Left lung (tissue), 4 donors: ENCODE measurements at regions not wholly inside any gene's neighbourhood (a gene's known extent, or its start where the extent isn't known, plus 50 kb on each side); places are given as distances from the start of the nearest gene placed in this dataset.
"Not testable (repeated sequence)": the region's sequence is repeated elsewhere in the genome, so short reads cannot be mapped to it uniquely, and the experiment has no call there.

Experiments
- ATAC-seq: fragments of 200-7000 bp; cut with Tn5 transposase; one replicate; pipeline ENCODE4 v1.9.1; 2020; ENCODE audit warnings: moderate library complexity
- DNase-seq, 4 donors: peaks; one replicate each; pipeline ENCODE4 v3.0.0-alpha.2; 2013 to 2020
- H3K27ac ChIP-seq, 2 donors: fragments of 200-600 bp; sonication (generic) in 1 of 2; one replicate each; pipeline versions ENCODE4 v1.5.0 to v1.8.0; 2020 to 2021
- H3K27me3 ChIP-seq, 2 donors: fragments of 200-600 bp; sonication (generic) in 1 of 2; one replicate each; pipeline versions ENCODE4 v1.5.0 to v1.8.0; 2020 to 2021
- H3K36me3 ChIP-seq, 2 donors: fragments of 200-600 bp; sonication (generic) in 1 of 2; one replicate each; pipeline versions ENCODE4 v1.5.0 to v1.8.0; 2020 to 2021
- H3K4me1 ChIP-seq, 2 donors: fragments of 200-600 bp; one replicate each; pipeline ENCODE4 v1.8.0; 2021
- H3K4me3 ChIP-seq, 2 donors: fragments of 200-600 bp; sonication (generic) in 1 of 2; one replicate each; pipeline versions ENCODE4 v1.5.0 to v1.8.0; 2020 to 2021; ENCODE audit warnings: mild to moderate bottlenecking in 1 of 2
- H3K9me3 ChIP-seq, 2 donors: fragments of 200-600 bp; sonication (generic) in 1 of 2; one replicate each; pipeline versions ENCODE4 v1.5.0 to v1.8.0; 2020 to 2021
- CTCF ChIP-seq, 2 donors: fragments of 200-600 bp; sonication (generic) in 1 of 2; IDR thresholded peaks; one replicate each; pipeline versions ENCODE4 v1.5.0 to v1.8.0; 2021; ENCODE audit warnings: antibody characterized with exemption in 2 of 2
- intact Hi-C, 2 donors: fragments of 100-400 bp; cut with DNase I; formaldehyde crosslinking; loops; one replicate each; pipeline versions ENCODE4 v1.11.2 to v1.14.2; 2022
- donor health status: DM: no; HTN: yes; CAD: no.
- donor health status: DM: no; HTN: no; CAD: no.

DNA sequence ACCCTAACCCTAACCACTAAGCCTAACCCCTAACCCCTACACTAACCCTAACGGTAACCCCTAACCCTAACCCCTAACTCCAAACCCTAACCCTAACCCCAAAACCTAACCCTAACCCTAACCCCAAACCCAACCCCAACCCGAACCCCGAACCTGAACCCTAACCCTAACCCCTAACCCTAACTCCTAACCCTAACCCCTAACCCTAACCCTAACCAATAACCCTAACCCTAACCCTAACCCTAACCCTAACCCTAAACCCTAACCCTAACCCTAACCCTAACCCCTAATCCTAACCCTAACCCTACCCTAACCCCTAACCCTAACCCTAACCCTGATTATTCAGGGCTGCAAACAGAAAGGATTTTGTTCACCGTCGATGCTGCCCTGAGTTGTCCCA lies 144.6 kb upstream of the DUSP22 start:
- H3K27ac ChIP-seq, DNase-seq, intact Hi-C loops: not testable (repeated sequence)

DNA sequence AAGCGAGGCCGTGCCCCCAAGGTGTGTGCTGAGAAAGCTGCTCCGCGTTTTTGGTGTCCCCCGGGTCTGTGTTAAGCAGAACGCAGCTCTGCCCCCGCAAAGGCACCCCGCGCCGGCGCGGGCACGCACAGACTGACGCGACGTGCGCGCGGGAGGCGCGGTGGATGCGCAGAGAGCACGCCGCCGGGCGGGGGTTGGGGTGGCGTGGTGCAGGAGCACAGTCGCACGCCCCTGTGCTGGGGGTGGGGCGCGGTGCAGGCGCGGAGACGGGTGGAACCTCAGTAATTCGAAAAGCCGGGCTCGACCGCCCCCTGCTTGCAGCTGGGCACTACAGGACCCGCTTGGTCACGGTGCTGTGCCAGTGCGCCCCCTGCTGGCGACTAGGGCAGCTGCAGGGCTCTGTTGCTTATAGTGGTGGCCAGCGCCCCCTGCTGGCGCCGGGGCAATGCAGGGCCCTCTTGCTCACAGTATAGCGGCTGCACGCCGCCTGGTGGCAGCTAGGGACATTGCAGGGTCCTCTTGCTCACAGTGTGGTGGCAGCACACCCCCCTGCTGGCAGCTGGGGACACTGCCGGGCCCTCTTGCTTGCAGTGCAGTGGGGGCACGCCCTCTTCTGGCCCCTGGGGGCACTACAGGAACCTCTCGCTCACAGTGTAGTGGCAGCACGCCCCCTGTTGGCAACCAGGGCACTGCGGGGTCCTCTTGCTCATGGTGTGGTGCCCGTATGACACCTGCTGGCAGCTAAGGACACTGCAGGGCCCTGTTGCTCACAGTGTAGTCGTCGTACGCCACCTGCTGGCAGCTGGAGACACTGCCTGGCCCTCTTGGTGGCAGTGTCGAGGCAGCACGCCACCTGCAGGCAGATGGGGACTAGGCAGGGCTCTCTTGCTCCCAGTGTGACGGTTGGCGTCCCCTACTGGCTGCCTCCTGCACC lies 144.0 kb upstream of the DUSP22 start:
- DNase-seq: peak in 2 of 4 donors; percentile 40 to 77

More for the DNA sequence above, 144.6 kb upstream of the DUSP22 start:
- not testable (repeated sequence) for H3K36me3 ChIP-seq, H3K9me3 ChIP-seq, H3K4me3 ChIP-seq, H3K4me1 ChIP-seq, H3K27me3 ChIP-seq, ATAC-seq

GRCh38 chr6:150147-150546 lies 142.1 kb upstream of the DUSP22 start:
- DNase-seq, ATAC-seq, intact Hi-C loops, H3K4me1 ChIP-seq, H3K27ac ChIP-seq, H3K36me3 ChIP-seq, H3K9me3 ChIP-seq, H3K4me3 ChIP-seq: not testable (repeated sequence)
- H3K27me3 ChIP-seq: peaks cover 0 to 18% of the 10 kb centered on the region in 2 donors

More for the DNA sequence above, 144.0 kb upstream of the DUSP22 start:
- intact Hi-C loops, H3K27me3 ChIP-seq, H3K36me3 ChIP-seq, H3K27ac ChIP-seq, H3K4me3 ChIP-seq, H3K4me1 ChIP-seq, H3K9me3 ChIP-seq: not testable (repeated sequence)
- peak in 1 of 2 donors; percentile 44 for TF ChIP-seq CTCF (IDR thresholded peaks at IDR 0.05)
- peak; percentile 65 for ATAC-seq

DNA sequence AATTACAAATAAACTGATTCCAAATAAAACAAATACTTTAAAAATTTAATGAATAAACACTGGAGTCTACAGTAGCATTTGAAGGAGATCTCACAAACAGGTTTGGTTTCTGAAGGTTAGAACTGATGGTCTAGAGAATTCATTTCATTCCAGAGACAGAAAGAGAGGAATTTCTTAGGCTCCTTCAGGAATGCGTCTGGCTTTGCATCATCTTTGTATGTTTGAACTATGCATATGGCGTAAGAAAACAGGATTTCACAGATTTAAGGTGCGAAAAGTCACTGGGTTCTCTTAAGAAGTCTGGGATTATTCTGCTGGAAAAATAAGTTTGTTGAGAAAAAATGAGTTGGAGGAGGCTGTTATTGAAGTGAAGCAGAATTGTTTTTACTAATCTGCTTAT lies 139.9 kb upstream of the DUSP22 start:
- H3K4me3 ChIP-seq, H3K9me3 ChIP-seq, H3K27ac ChIP-seq, H3K36me3 ChIP-seq, intact Hi-C loops, DNase-seq, ATAC-seq, H3K4me1 ChIP-seq: not testable (repeated sequence)
- H3K27me3 ChIP-seq: peaks cover 0 to 33% of the 10 kb centered on the region in 2 donors

DNA sequence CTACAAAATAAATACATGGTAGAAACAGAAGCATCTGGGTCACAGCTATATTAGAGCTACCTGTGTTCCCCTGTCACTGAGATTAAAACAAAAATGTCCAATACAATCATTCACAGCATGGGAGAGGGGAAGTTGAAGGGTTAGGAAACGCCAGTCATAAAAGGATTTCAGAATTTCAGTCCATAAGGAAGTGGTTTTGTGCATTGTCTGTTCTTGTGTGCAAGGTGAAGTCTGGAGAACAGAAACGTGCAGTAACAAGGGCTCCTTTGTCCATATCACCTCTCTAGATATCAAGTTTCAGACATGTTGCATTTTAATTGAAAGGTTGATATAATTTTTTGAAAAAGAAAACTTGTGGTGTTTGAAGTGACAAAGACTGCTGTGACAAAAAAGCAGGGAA lies 139.3 kb upstream of the DUSP22 start:
- peaks cover 0 to 37% of the 10 kb centered on the region in 2 donors for H3K27me3 ChIP-seq
- H3K36me3 ChIP-seq, DNase-seq, H3K9me3 ChIP-seq, H3K4me3 ChIP-seq, ATAC-seq, H3K4me1 ChIP-seq, H3K27ac ChIP-seq, intact Hi-C loops: not testable (repeated sequence)

DNA sequence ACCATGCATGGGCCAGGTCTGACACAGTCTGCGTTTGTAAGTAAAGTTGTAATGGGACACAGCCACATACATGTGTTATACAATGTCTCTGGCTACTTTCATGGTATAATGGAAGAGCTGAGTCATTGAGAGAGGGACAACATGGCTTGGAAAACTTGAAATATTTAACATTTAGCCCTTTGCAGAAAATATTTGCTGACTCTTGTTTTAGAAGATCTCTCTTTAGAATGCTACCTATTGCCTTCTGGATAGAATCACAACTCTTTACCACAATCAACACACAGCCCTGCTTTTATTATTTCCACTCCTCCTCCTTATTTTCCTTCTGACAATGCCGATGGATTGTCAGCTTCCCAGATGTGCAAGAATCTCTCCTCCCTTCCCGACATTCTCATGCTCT lies 138.4 kb upstream of the DUSP22 start:
- intact Hi-C loops, DNase-seq, H3K4me1 ChIP-seq, H3K9me3 ChIP-seq, ATAC-seq, H3K27ac ChIP-seq, H3K4me3 ChIP-seq, H3K36me3 ChIP-seq: not testable (repeated sequence)
- peaks cover 0 to 44% of the 10 kb centered on the region in 2 donors for H3K27me3 ChIP-seq

GRCh38 chr6:154321-155092 lies 137.8 kb upstream of the DUSP22 start:
- intact Hi-C loops, H3K27ac ChIP-seq, H3K4me1 ChIP-seq, ATAC-seq, H3K9me3 ChIP-seq, H3K4me3 ChIP-seq, H3K36me3 ChIP-seq, DNase-seq: not testable (repeated sequence)
- H3K27me3 ChIP-seq: peaks cover 0 to 44% of the 10 kb centered on the region in 2 donors

DNA sequence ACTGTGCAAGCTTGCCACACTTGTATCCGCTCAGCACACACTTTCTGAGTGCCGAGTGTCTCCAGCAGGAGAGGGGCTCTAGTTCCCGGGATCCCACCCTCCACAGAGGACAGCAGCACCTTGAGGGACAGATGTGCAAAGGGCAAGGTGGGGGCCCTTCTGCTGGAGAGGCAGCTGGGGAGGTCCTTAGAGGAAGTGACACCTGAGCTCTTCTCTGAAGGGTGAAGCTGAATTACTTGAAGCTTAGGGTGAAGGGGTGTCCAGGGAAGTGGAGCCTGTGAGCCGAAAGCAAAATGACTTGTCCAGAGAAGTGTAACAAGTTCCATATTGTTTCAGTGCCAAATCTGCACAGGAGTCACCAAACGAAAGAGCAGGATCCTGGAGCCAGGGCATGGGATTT lies 136.3 kb upstream of the DUSP22 start:
- TF ChIP-seq CTCF (IDR thresholded peaks at IDR 0.05): no peak
- Histone ChIP-seq H3K9me3 (no peaks in the 10 kb centered on the region), H3K36me3 (no peaks in the 10 kb centered on the region), H3K27ac (no peak overlapping the region), H3K27me3 (peaks cover 0 to 44% of the 10 kb centered on the region in 2 donors), H3K4me3 (no peak overlapping the region), H3K4me1 (no peaks in the 10 kb centered on the region)
- DNase-seq (no peak), ATAC-seq (no peak)
- intact Hi-C loops: no loop called here

GRCh38 chr6:156441-157140 lies 135.7 kb upstream of the DUSP22 start:
- H3K9me3 ChIP-seq, H3K4me1 ChIP-seq, ATAC-seq, H3K27ac ChIP-seq, H3K36me3 ChIP-seq, DNase-seq, H3K4me3 ChIP-seq, intact Hi-C loops: not testable (repeated sequence)
- peaks cover 0 to 44% of the 10 kb centered on the region in 2 donors for H3K27me3 ChIP-seq

- peaks cover 0 to 41% of the 10 kb centered on the region in 2 donors for H3K27me3 ChIP-seq
- H3K36me3 ChIP-seq, intact Hi-C loops, DNase-seq, H3K27ac ChIP-seq, H3K4me1 ChIP-seq, ATAC-seq, H3K4me3 ChIP-seq, H3K9me3 ChIP-seq: not testable (repeated sequence)
These were observed 135.1 kb upstream of the DUSP22 start for GRCh38 chr6:157176-157575.
